ENCODE measurements at regions not wholly inside any gene's neighbourhood (a gene's known extent, or its start where the extent isn't known, plus 50 kb on each side); places are given as distances from the start of the nearest gene placed in this dataset.

DNA sequence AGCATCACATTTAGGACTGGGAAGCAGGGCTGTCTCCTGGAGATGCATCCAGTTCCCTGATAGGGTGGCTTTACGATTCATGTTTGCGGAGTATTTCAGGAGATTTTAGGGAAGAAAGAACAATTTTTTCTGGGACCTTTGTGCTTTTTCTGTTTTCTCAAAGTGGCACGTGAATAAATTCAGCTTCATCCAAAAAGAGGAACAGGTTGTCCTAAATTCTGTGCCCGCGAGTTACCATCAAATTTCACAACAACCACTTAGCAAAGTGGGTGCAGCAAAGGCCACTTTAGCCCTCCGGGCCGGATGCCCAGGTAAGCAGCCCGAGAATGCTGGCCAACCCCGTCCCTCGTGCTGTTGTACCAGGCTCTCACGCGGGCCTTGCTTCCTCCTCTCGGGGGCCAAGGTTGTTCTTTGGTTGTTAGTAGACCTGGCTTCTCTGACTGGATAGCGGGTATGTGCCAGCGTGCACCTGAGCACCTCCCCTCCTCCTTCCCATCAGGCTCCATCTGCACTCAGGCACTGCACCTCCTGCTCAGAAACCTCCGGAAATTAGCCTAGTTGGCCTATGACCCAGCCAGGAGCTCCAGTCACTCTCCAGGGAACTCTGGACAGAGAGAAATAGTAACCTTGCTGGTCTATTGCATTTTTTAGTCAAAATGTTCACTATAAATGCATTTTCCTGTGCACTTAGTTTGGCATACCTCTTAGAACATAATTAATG, 83.0 kb downstream of the CMPK2 start:
- BruUV-seq (replicated peaks), result no TSS peak
- intact Hi-C loops (cut with micrococcal nuclease), result no loop called here
- ATAC-seq, result no peak

More for the DNA sequence above, 83.0 kb downstream of the CMPK2 start:
- Histone ChIP-seq H3K79me2 (ENCODE audit: insufficient read depth, low read length) (no peaks in the 10 kb centered on the region), H3K9me3 (ENCODE audit: control insufficient read depth in 1 of 2, insufficient read depth in 1 of 2, low read depth in 1 of 2, low read length in 2 of 2) (no peaks in the 10 kb centered on the region), H3K27ac (ENCODE audit: low read depth, low read length) (no peak overlapping the region), H2AFZ (ENCODE audit: low read depth, low read length, poor library complexity, severe bottlenecking) (no peak overlapping the region), H3K4me2 (ENCODE audit: low read length) (no peak overlapping the region), H3K4me3 (replicated peaks in 1 of 2; ENCODE audit: low read depth in 1 of 2, low read length in 2 of 2) (no peak overlapping the region), H3K9me2 (ENCODE audit: insufficient read depth) (no peaks in the 10 kb centered on the region), H4K20me1 (ENCODE audit: insufficient read depth) (no peaks in the 10 kb centered on the region), H3K9ac (ENCODE audit: low read length) (no peak overlapping the region), H3K4me1 (ENCODE audit: control insufficient read depth in 1 of 2, insufficient read depth in 2 of 2, low read length in 2 of 2) (no peaks in the 10 kb centered on the region), H3K27me3 (ENCODE audit: insufficient read depth, low read length) (no peaks in the 10 kb centered on the region), H3K36me3 (ENCODE audit: control insufficient read depth in 1 of 2, insufficient read depth in 2 of 2, low read length in 2 of 2) (no peaks in the 10 kb centered on the region)
- POLR2A ChIA-PET, result no interaction called here
- DNase-seq (ENCODE audit: low read depth, low spot score), result no peak
- TF ChIP-seq, protein P1, sequence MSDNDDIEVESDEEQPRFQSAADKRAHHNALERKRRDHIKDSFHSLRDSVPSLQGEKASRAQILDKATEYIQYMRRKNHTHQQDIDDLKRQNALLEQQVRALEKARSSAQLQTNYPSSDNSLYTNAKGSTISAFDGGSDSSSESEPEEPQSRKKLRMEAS (IDR thresholded peaks at IDR 0.05), result no peak
- TF ChIP-seq SIN3A (IDR thresholded peaks at IDR 0.05; ENCODE audit: low read depth) (no peak), EGR1 (IDR thresholded peaks at IDR 0.05; ENCODE audit: low read depth) (no peak), EZH2phosphoT487 (IDR thresholded peaks at IDR 0.05; ENCODE audit: borderline replicate concordance) (no peak), JUND (IDR thresholded peaks at IDR 0.05) (no peak), YY1 (IDR thresholded peaks at IDR 0.05; ENCODE audit: extremely low read depth, insufficient replicate concordance, low read depth, low read length) (no peak), POLR2A (IDR thresholded peaks at IDR 0.05; ENCODE audit: borderline replicate concordance, extremely low read depth, insufficient read depth, insufficient read length) (no peak), CBX3 (IDR thresholded peaks at IDR 0.05; ENCODE audit: low read depth) (no peak), SP1 (IDR thresholded peaks at IDR 0.05; ENCODE audit: low read depth) (no peak), EZH2 (IDR thresholded peaks at IDR 0.05) (no peak), POLR2AphosphoS5 (IDR thresholded peaks at IDR 0.05; ENCODE audit: low read depth, low read length) (no peak), TCF7L2 (IDR thresholded peaks at IDR 0.05; ENCODE audit: borderline replicate concordance, extremely low read depth, insufficient read depth, insufficient read length) (no peak), ZNF274 (IDR thresholded peaks at IDR 0.05; ENCODE audit: low read depth, low read length) (no peak), SRF (IDR thresholded peaks at IDR 0.05; ENCODE audit: low read depth) (no peak), FOSL1 (IDR thresholded peaks at IDR 0.05; ENCODE audit: low read depth) (no peak), ELF1 (IDR thresholded peaks at IDR 0.05; ENCODE audit: borderline replicate concordance, low read depth) (no peak), ZFX (IDR thresholded peaks at IDR 0.05) (no peak)
- TF ChIP-seq, protein P2, sequence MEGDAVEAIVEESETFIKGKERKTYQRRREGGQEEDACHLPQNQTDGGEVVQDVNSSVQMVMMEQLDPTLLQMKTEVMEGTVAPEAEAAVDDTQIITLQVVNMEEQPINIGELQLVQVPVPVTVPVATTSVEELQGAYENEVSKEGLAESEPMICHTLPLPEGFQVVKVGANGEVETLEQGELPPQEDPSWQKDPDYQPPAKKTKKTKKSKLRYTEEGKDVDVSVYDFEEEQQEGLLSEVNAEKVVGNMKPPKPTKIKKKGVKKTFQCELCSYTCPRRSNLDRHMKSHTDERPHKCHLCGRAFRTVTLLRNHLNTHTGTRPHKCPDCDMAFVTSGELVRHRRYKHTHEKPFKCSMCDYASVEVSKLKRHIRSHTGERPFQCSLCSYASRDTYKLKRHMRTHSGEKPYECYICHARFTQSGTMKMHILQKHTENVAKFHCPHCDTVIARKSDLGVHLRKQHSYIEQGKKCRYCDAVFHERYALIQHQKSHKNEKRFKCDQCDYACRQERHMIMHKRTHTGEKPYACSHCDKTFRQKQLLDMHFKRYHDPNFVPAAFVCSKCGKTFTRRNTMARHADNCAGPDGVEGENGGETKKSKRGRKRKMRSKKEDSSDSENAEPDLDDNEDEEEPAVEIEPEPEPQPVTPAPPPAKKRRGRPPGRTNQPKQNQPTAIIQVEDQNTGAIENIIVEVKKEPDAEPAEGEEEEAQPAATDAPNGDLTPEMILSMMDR (IDR thresholded peaks at IDR 0.05 in 2 of 3, conservative IDR thresholded peaks at IDR 0.05 in 1 of 3; ENCODE audit: borderline replicate concordance in 1 of 3, insufficient read depth in 1 of 3, low read depth in 2 of 3, low read length in 2 of 3), result no peak
- TF ChIP-seq, protein P3, sequence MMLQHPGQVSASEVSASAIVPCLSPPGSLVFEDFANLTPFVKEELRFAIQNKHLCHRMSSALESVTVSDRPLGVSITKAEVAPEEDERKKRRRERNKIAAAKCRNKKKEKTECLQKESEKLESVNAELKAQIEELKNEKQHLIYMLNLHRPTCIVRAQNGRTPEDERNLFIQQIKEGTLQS (IDR thresholded peaks at IDR 0.05), result no peak
- TF ChIP-seq, protein P4, sequence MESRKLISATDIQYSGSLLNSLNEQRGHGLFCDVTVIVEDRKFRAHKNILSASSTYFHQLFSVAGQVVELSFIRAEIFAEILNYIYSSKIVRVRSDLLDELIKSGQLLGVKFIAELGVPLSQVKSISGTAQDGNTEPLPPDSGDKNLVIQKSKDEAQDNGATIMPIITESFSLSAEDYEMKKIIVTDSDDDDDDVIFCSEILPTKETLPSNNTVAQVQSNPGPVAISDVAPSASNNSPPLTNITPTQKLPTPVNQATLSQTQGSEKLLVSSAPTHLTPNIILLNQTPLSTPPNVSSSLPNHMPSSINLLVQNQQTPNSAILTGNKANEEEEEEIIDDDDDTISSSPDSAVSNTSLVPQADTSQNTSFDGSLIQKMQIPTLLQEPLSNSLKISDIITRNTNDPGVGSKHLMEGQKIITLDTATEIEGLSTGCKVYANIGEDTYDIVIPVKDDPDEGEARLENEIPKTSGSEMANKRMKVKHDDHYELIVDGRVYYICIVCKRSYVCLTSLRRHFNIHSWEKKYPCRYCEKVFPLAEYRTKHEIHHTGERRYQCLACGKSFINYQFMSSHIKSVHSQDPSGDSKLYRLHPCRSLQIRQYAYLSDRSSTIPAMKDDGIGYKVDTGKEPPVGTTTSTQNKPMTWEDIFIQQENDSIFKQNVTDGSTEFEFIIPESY (IDR thresholded peaks at IDR 0.05; ENCODE audit: extremely low read depth, insufficient replicate concordance, low read length), result no peak
- RAD21 ChIA-PET (ENCODE audit: low non-redundant PET in 1 of 2, low total read pairs in 2 of 2, uncharacterized antibody in 2 of 2, unreplicated experiment in 2 of 2), result no interaction called here
- CTCF ChIA-PET, result no interaction called here

Data from HCT116 (cell line).